ENCODE measurements at regions not wholly inside any gene's neighbourhood (a gene's known extent, or its start where the extent isn't known, plus 50 kb on each side); places are given as distances from the start of the nearest gene placed in this dataset.

DNA sequence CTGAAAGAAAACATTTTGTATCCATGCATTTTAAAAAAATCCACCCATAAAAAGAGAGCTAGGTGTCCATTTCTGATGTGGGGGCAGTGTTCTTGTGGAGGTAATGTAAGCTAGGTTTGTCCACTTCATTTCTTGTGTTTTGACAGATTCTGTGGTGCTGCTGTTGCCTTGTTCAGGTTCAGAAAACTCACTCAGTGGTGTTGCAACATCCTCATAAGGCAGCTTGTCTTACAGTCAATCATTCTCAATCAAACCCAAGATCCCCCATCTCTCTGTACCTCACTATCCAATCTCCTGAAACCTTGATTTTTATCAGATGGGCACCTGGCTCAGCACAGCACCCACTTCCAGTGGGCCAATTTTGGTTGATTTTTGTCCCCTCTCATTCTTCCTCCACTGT is 94.1 kb downstream of the TENT5C start:
- intact Hi-C loops (cut with DNase I), result no loop called here
- no peaks in the 10 kb centered on the region for H3K9me3 ChIP-seq

GRCh38 chr1:117702654-117703053 is 96.8 kb downstream of the TENT5C start:
- no peak for TF ChIP-seq POLR2A (IDR thresholded peaks at IDR 0.05)
- TF ChIP-seq, protein P1, sequence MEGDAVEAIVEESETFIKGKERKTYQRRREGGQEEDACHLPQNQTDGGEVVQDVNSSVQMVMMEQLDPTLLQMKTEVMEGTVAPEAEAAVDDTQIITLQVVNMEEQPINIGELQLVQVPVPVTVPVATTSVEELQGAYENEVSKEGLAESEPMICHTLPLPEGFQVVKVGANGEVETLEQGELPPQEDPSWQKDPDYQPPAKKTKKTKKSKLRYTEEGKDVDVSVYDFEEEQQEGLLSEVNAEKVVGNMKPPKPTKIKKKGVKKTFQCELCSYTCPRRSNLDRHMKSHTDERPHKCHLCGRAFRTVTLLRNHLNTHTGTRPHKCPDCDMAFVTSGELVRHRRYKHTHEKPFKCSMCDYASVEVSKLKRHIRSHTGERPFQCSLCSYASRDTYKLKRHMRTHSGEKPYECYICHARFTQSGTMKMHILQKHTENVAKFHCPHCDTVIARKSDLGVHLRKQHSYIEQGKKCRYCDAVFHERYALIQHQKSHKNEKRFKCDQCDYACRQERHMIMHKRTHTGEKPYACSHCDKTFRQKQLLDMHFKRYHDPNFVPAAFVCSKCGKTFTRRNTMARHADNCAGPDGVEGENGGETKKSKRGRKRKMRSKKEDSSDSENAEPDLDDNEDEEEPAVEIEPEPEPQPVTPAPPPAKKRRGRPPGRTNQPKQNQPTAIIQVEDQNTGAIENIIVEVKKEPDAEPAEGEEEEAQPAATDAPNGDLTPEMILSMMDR (IDR thresholded peaks at IDR 0.05), result no peak
- no peaks in the 10 kb centered on the region for H3K9me3 ChIP-seq
- H3K4me1 ChIP-seq, result no peaks in the 10 kb centered on the region
- H3K27ac ChIP-seq, result no peak overlapping the region
- H3K27me3 ChIP-seq, result no peaks in the 10 kb centered on the region
- DNase-seq (no peak), ATAC-seq (no peak)
- WGBS, 2 donors, result 85 to 100% methylated on average over 3 of the region's 3 CpGs
- intact Hi-C loops (cut with DNase I), result no loop called here
- no peak overlapping the region for H3K4me3 ChIP-seq
- H3K36me3 ChIP-seq (replicated peaks in 1 of 2; ENCODE audit: insufficient read depth in 1 of 2, low read depth in 2 of 2), result no peaks in the 10 kb centered on the region

More for the DNA sequence above, 94.1 kb downstream of the TENT5C start:
- DNase-seq, result no peak
- Histone ChIP-seq H3K4me1 (no peaks in the 10 kb centered on the region), H3K27ac (no peak overlapping the region), H3K4me3 (no peak overlapping the region), H3K27me3 (no peaks in the 10 kb centered on the region), H3K36me3 (replicated peaks in 1 of 2; ENCODE audit: insufficient read depth in 1 of 2, low read depth in 2 of 2) (no peaks in the 10 kb centered on the region)
- no peak for ATAC-seq
- TF ChIP-seq, protein P1 (IDR thresholded peaks at IDR 0.05), result no peak
- no peak for TF ChIP-seq POLR2A (IDR thresholded peaks at IDR 0.05)

- Histone ChIP-seq H3K4me1 (peaks cover 7% of the 10 kb centered on the region), H3K9me3 (no peaks in the 10 kb centered on the region), H3K36me3 (replicated peaks in 1 of 2; ENCODE audit: insufficient read depth in 1 of 2, low read depth in 2 of 2) (no peaks in the 10 kb centered on the region), H3K27me3 (no peaks in the 10 kb centered on the region), H3K27ac (no peak overlapping the region), H3K4me3 (no peak overlapping the region)
- TF ChIP-seq, protein P1 (IDR thresholded peaks at IDR 0.05), result no peak
- no peak for TF ChIP-seq POLR2A (IDR thresholded peaks at IDR 0.05)
- ATAC-seq (no peak), DNase-seq (no peak)
- intact Hi-C loops (cut with DNase I), result no loop called here
Measured at GRCh38 chr1:117707371-117707770, 101.5 kb downstream of the TENT5C start.

- no peak for DNase-seq
- Histone ChIP-seq H3K4me1 (peaks cover 17% of the 10 kb centered on the region), H3K27ac (no peak overlapping the region), H3K4me3 (no peak overlapping the region), H3K9me3 (no peaks in the 10 kb centered on the region), H3K36me3 (replicated peaks in 1 of 2; ENCODE audit: insufficient read depth in 1 of 2, low read depth in 2 of 2) (no peaks in the 10 kb centered on the region), H3K27me3 (no peaks in the 10 kb centered on the region)
- 80 to 87% methylated on average over 14 to 15 of the region's 15 CpGs for WGBS, 2 donors
- TF ChIP-seq POLR2A (IDR thresholded peaks at IDR 0.05), result no peak
- TF ChIP-seq, protein P1 (IDR thresholded peaks at IDR 0.05), result no peak
- no peak for ATAC-seq
- intact Hi-C loops (cut with DNase I), result no loop called here
Measured at GRCh38 chr1:117708323-117709248, 102.7 kb downstream of the TENT5C start.

GRCh38 chr1:117709249-117709691 is 103.4 kb downstream of the TENT5C start:
- ATAC-seq (no peak), DNase-seq (no peak)
- Histone ChIP-seq H3K36me3 (replicated peaks in 1 of 2; ENCODE audit: insufficient read depth in 1 of 2, low read depth in 2 of 2) (no peaks in the 10 kb centered on the region), H3K27ac (no peak overlapping the region), H3K27me3 (no peaks in the 10 kb centered on the region), H3K9me3 (no peaks in the 10 kb centered on the region), H3K4me1 (peaks cover 17% of the 10 kb centered on the region), H3K4me3 (no peak overlapping the region)
- intact Hi-C loops (cut with DNase I), result no loop called here
- TF ChIP-seq, protein P1 (IDR thresholded peaks at IDR 0.05), result no peak
- TF ChIP-seq POLR2A (IDR thresholded peaks at IDR 0.05), result no peak
- WGBS, 2 donors, result 84 to 88% methylated on average over 4 of the region's 4 CpGs

Measured in body of pancreas (tissue), 4 donors.